ENCODE measurements at regions not wholly inside any gene's neighbourhood (a gene's known extent, or its start where the extent isn't known, plus 50 kb on each side); places are given as distances from the start of the nearest gene placed in this dataset.

DNA sequence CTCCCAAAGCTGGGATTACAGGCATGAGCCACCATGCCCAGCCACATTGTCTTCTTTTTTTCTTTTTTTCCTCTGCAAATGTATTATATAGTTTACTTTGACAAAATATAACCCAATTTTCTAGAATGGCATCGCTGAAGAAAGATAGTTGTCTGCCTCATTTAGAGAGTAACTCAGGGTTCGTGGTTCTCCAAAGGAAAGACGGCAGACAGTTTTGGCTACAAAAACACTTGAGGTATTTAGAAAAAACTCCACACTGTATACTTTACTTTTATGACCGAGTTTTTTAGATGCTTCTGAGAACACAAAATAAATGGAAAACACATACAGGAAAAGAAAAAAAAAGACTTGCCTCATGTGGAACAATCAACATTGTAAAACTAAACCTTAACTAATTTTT lies 369.1 kb upstream of the ATP2B1 start:
- Histone ChIP-seq H3K9me2 (ENCODE audit: insufficient read depth, low read length) (no peaks in the 10 kb centered on the region), H3F3A (ENCODE audit: insufficient read depth, low read length, poor library complexity, severe bottlenecking) (no peaks in the 10 kb centered on the region), H4K20me1 (ENCODE audit: insufficient read depth) (no peaks in the 10 kb centered on the region), H3K9me3 (ENCODE audit: low read length) (no peaks in the 10 kb centered on the region), H2AFZ (ENCODE audit: low read depth, low read length) (no peak overlapping the region), H3K4me2 (ENCODE audit: low read length) (no peak overlapping the region), H3K9ac (ENCODE audit: low read length) (no peak overlapping the region), H3K27ac (ENCODE audit: low read length) (no peak overlapping the region), H3K79me2 (replicated peaks; ENCODE audit: insufficient read depth, low read length) (no peaks in the 10 kb centered on the region), H3K27me3 (ENCODE audit: insufficient read depth, low read depth, low read length) (no peaks in the 10 kb centered on the region), H3K4me3 (ENCODE audit: low read length) (no peak overlapping the region), H3K36me3 (ENCODE audit: insufficient read depth, low read length) (no peaks in the 10 kb centered on the region)
- TF ChIP-seq CTCF (IDR thresholded peaks at IDR 0.05; ENCODE audit: poor library complexity, severe bottlenecking) (no peak), MXI1 (conservative IDR thresholded peaks at IDR 0.05; ENCODE audit: poor library complexity, severe bottlenecking) (no peak), POLR2AphosphoS5 (IDR thresholded peaks at IDR 0.05) (no peak), EZH2 (IDR thresholded peaks at IDR 0.05; ENCODE audit: borderline replicate concordance, insufficient read depth, low read length, poor library complexity, severe bottlenecking) (no peak), SMC3 (conservative IDR thresholded peaks at IDR 0.05; ENCODE audit: poor library complexity) (no peak), EP300 (conservative IDR thresholded peaks at IDR 0.05; ENCODE audit: poor library complexity, severe bottlenecking) (no peak), TAF1 (IDR thresholded peaks at IDR 0.05; ENCODE audit: low read depth) (no peak), REST (IDR thresholded peaks at IDR 0.05; ENCODE audit: borderline replicate concordance) (no peak), RAD21 (conservative IDR thresholded peaks at IDR 0.05) (no peak)

GRCh38 chr12:90076851-90077319 lies 368.2 kb upstream of the ATP2B1 start:
- Histone ChIP-seq H3K79me2 (replicated peaks; ENCODE audit: insufficient read depth, low read length) (no peaks in the 10 kb centered on the region), H3K27me3 (ENCODE audit: insufficient read depth, low read depth, low read length) (no peaks in the 10 kb centered on the region), H3F3A (ENCODE audit: insufficient read depth, low read length, poor library complexity, severe bottlenecking) (no peaks in the 10 kb centered on the region), H3K9me2 (ENCODE audit: insufficient read depth, low read length) (no peaks in the 10 kb centered on the region), H2AFZ (ENCODE audit: low read depth, low read length) (no peak overlapping the region), H3K36me3 (ENCODE audit: insufficient read depth, low read length) (no peaks in the 10 kb centered on the region), H3K9me3 (ENCODE audit: low read length) (no peaks in the 10 kb centered on the region), H3K4me3 (ENCODE audit: low read length) (no peak overlapping the region), H4K20me1 (ENCODE audit: insufficient read depth) (no peaks in the 10 kb centered on the region), H3K27ac (ENCODE audit: low read length) (no peak overlapping the region), H3K9ac (ENCODE audit: low read length) (no peak overlapping the region), H3K4me2 (ENCODE audit: low read length) (no peak overlapping the region)
- TF ChIP-seq MXI1 (conservative IDR thresholded peaks at IDR 0.05; ENCODE audit: poor library complexity, severe bottlenecking) = no peak
- no peak for TF ChIP-seq POLR2AphosphoS5 (IDR thresholded peaks at IDR 0.05)
- no peak for TF ChIP-seq REST (IDR thresholded peaks at IDR 0.05; ENCODE audit: borderline replicate concordance)
- TF ChIP-seq EP300 (conservative IDR thresholded peaks at IDR 0.05; ENCODE audit: poor library complexity, severe bottlenecking) = no peak
- TF ChIP-seq TAF1 (IDR thresholded peaks at IDR 0.05; ENCODE audit: low read depth) = no peak
- TF ChIP-seq EZH2 (IDR thresholded peaks at IDR 0.05; ENCODE audit: borderline replicate concordance, insufficient read depth, low read length, poor library complexity, severe bottlenecking) = no peak
- TF ChIP-seq SMC3 (conservative IDR thresholded peaks at IDR 0.05; ENCODE audit: poor library complexity) = no peak

All from neural cell (in vitro differentiated cells).